ENCODE measurements at regions not wholly inside any gene's neighbourhood (a gene's known extent, or its start where the extent isn't known, plus 50 kb on each side); places are given as distances from the start of the nearest gene placed in this dataset.

GRCh38 chr11:130765406-130765805 lies 150.9 kb downstream of the SNX19 start:
- 75 to 80% methylated on average over 8 of the region's 8 CpGs for WGBS, 2 donors
- intact Hi-C loops (cut with DNase I): no loop called here
- H3K4me3 ChIP-seq: no peak overlapping the region
- no peak for TF ChIP-seq CTCF (IDR thresholded peaks at IDR 0.05)
- ATAC-seq (no peak), DNase-seq (no peak), FAIRE-seq (no peak)
- H3K27ac ChIP-seq: no peak overlapping the region
- no peaks in the 10 kb centered on the region for H3K9me3 ChIP-seq
- H3K36me3 ChIP-seq: no peaks in the 10 kb centered on the region
- peaks cover 0 to 7% (median 0%) of the 10 kb centered on the region in 3 donors for H3K4me1 ChIP-seq
- no peaks in the 10 kb centered on the region for H3K27me3 ChIP-seq

GRCh38 chr11:130765951-130766649 lies 150.2 kb downstream of the SNX19 start:
- no peaks in the 10 kb centered on the region for H3K36me3 ChIP-seq
- H3K27me3 ChIP-seq: no peaks in the 10 kb centered on the region
- no peak for ATAC-seq
- WGBS, 2 donors: 59 to 60% methylated on average over 5 of the region's 5 CpGs
- intact Hi-C loops (cut with DNase I): no loop called here
- no peak for DNase-seq
- no peak overlapping the region for H3K27ac ChIP-seq
- H3K4me1 ChIP-seq: peaks cover 0 to 7% (median 0%) of the 10 kb centered on the region in 3 donors
- H3K9me3 ChIP-seq: no peaks in the 10 kb centered on the region
- H3K4me3 ChIP-seq: no peak overlapping the region
- no peak for FAIRE-seq
- TF ChIP-seq CTCF (IDR thresholded peaks at IDR 0.05): no peak

- H3K4me3 ChIP-seq: no peak overlapping the region
- no peaks in the 10 kb centered on the region for H3K27me3 ChIP-seq
- intact Hi-C loops (cut with DNase I): no loop called here
- H3K36me3 ChIP-seq: no peaks in the 10 kb centered on the region
- no peak overlapping the region for H3K27ac ChIP-seq
- no peak for TF ChIP-seq CTCF (IDR thresholded peaks at IDR 0.05)
- no peak for FAIRE-seq
- DNase-seq: no peak
- H3K9me3 ChIP-seq: no peaks in the 10 kb centered on the region
- peaks cover 0 to 7% (median 0%) of the 10 kb centered on the region in 3 donors for H3K4me1 ChIP-seq
- no peak for ATAC-seq
- 60 to 66% methylated on average over 3 of the region's 3 CpGs for WGBS, 2 donors
Measured at GRCh38 chr11:130766650-130767565, 149.4 kb downstream of the SNX19 start.

- TF ChIP-seq CTCF (IDR thresholded peaks at IDR 0.05): no peak
- H3K27me3 ChIP-seq: no peaks in the 10 kb centered on the region
- intact Hi-C loops (cut with DNase I): no loop called here
- no peaks in the 10 kb centered on the region for H3K4me1 ChIP-seq
- no peak for ATAC-seq
- no peak overlapping the region for H3K4me3 ChIP-seq
- H3K27ac ChIP-seq: no peak overlapping the region
- no peaks in the 10 kb centered on the region for H3K36me3 ChIP-seq
- no peak for FAIRE-seq
- H3K9me3 ChIP-seq: no peaks in the 10 kb centered on the region
- 86 to 87% methylated on average over 8 of the region's 8 CpGs for WGBS, 2 donors
- DNase-seq: no peak
Measured at GRCh38 chr11:130769782-130770535, 146.3 kb downstream of the SNX19 start.
